Endothelial cell of umbilical vein (primary cell): ENCODE measurements at regions not wholly inside any gene's neighbourhood (a gene's known extent, or its start where the extent isn't known, plus 50 kb on each side); places are given as distances from the start of the nearest gene placed in this dataset.
A peak's percentile ranks its signal among the peaks of the same experiment; 100 is the strongest.

ENCODE experiments used
- BruUV-seq: library from RNA; stranded (reverse); fragments of 400-500 nt; replicated peaks from 2 replicates; lab custom pipeline; 2021; lab: Mats Ljungman, UMichigan
- CTCF ChIA-PET: fragments of 300-600, 350-600 bp; sonication (Branson Sonifier 250); formaldehyde crosslinking; loops from one replicate; lab custom pipeline; 2021; ENCODE audit warnings: antibody characterized with exemption, inconsistent platforms; lab: Charles Lee
- POLR2A ChIA-PET: fragments of 300-600, 350-600 bp; sonication (Branson Sonifier 250); formaldehyde crosslinking; loops from one replicate; lab custom pipeline; 2021; ENCODE audit warnings: antibody characterized with exemption, inconsistent platforms; lab: Charles Lee
- DNase-seq: peaks from one replicate; pipeline ENCODE4 v3.0.0-alpha.2; 2011; ENCODE audit warnings: low read depth, low spot score
- FAIRE-seq: peaks from 2 replicates; lab custom pipeline; 2011; peaks lifted over from hg19 to GRCh38; lab: Jason Lieb, UNC
- H2AFZ ChIP-seq: 2 replicates; pipeline ENCODE4 v1.6.0; 2012; ENCODE audit warnings: low read depth, low read length, control low read depth, inconsistent platforms
- H3K27ac ChIP-seq: 2 replicates; pipeline ENCODE4 v1.5.1; 2011; ENCODE audit warnings: low read depth, mild to moderate bottlenecking, control low read depth, low read length, moderate library complexity; ENCODE audit not compliant: insufficient read depth
- H3K27me3 ChIP-seq, 2 experiments: 2 replicates each; pipeline versions ENCODE4 v1.6.0 to v1.6.1; 2011; ENCODE audit warnings: low read length in 2 of 2, mixed read lengths in 1 of 2; ENCODE audit not compliant: control insufficient read depth in 2 of 2, insufficient read depth in 2 of 2
- H3K36me3 ChIP-seq, 2 experiments: 2 replicates in 1 of 2; 3 replicates in 1 of 2; pipeline ENCODE4 v1.5.1; 2011; ENCODE audit warnings: low read length in 2 of 2, mild to moderate bottlenecking in 1 of 2, moderate library complexity in 1 of 2; ENCODE audit not compliant: control insufficient read depth in 2 of 2, insufficient read depth in 2 of 2; ENCODE audit errors: extremely low read depth in 1 of 2
- H3K4me1 ChIP-seq: 3 replicates; pipeline ENCODE4 v1.5.1; 2011; ENCODE audit warnings: mild to moderate bottlenecking, low read length; ENCODE audit not compliant: control insufficient read depth, insufficient read depth; ENCODE audit errors: extremely low read depth
- H3K4me2 ChIP-seq: 2 replicates; pipeline ENCODE4 v1.6.1; 2011; ENCODE audit warnings: low read length, control low read depth, mixed read lengths; ENCODE audit not compliant: insufficient read depth
- H3K4me3 ChIP-seq, 3 experiments: fragments of 200-600 bp in 1 of 3; sonication (generic), shearing (Covaris generic) in 1 of 3; replicated peaks in 1 of 3; 2 replicates each; pipeline ENCODE4 v1.5.1; 2011 to 2016; ENCODE audit warnings: control low read depth in 3 of 3, low read length in 3 of 3, mild to moderate bottlenecking in 2 of 3, inconsistent platforms in 1 of 3, low read depth in 1 of 3, moderate library complexity in 1 of 3; ENCODE audit not compliant: insufficient read depth in 1 of 3
- H3K79me2 ChIP-seq: 2 replicates; pipeline ENCODE4 v1.6.0; 2012; ENCODE audit warnings: low read length, inconsistent platforms; ENCODE audit not compliant: control insufficient read depth, insufficient read depth
- H3K9ac ChIP-seq: replicated peaks from 2 replicates; pipeline ENCODE3; 2011; ENCODE audit warnings: low read length, control low read depth; ENCODE audit not compliant: insufficient read depth; ENCODE audit errors: extremely low read depth
- H3K9me1 ChIP-seq: replicated peaks from 3 replicates; pipeline ENCODE4 v1.6.0; 2011; ENCODE audit warnings: mild to moderate bottlenecking, low read length; ENCODE audit not compliant: control insufficient read depth, insufficient read depth; ENCODE audit errors: extremely low read depth
- H3K9me3 ChIP-seq: replicated peaks from 2 replicates; pipeline ENCODE4 v1.5.1; 2012; ENCODE audit warnings: low read length, inconsistent platforms; ENCODE audit not compliant: control insufficient read depth, insufficient read depth
- H4K20me1 ChIP-seq: replicated peaks from 2 replicates; pipeline ENCODE3; 2011; ENCODE audit warnings: mild to moderate bottlenecking, low read length; ENCODE audit not compliant: control insufficient read depth, insufficient read depth; ENCODE audit errors: extremely low read depth
- EZH2 ChIP-seq: IDR thresholded peaks from 2 replicates; pipeline ENCODE4 v1.6.1; 2012; ENCODE audit warnings: borderline replicate concordance, low read depth, mild to moderate bottlenecking, moderate library complexity, low read length, inconsistent platforms; ENCODE audit not compliant: severe bottlenecking
- FOS ChIP-seq: IDR thresholded peaks from 2 replicates; pipeline ENCODE4 v1.6.1; 2011; ENCODE audit warnings: mild to moderate bottlenecking, low read length, moderate library complexity, borderline replicate concordance; ENCODE audit not compliant: insufficient read depth
- GATA2 ChIP-seq: IDR thresholded peaks from 2 replicates; pipeline ENCODE4 v1.7.0; 2011; ENCODE audit warnings: low read depth, mild to moderate bottlenecking, moderate library complexity, mixed read lengths, low read length; ENCODE audit not compliant: insufficient read length, insufficient read depth
- JUN ChIP-seq: IDR thresholded peaks from 2 replicates; pipeline ENCODE4 v1.6.1; 2011; ENCODE audit warnings: borderline replicate concordance, low read depth; ENCODE audit not compliant: insufficient read length, insufficient read depth
- MAX ChIP-seq: IDR thresholded peaks from 2 replicates; pipeline ENCODE4 v1.6.1; 2011; ENCODE audit not compliant: insufficient read depth, insufficient read length
- MYC ChIP-seq: IDR thresholded peaks from one replicate; pipeline ENCODE4 v1.6.1; 2011; ENCODE audit warnings: mild to moderate bottlenecking, low read depth, low read length
- POLR2A ChIP-seq: IDR thresholded peaks from 2 replicates; pipeline ENCODE4 v1.6.1; 2012; ENCODE audit warnings: low read depth, mild to moderate bottlenecking, control low read depth, low read length
- POLR2AphosphoS5 ChIP-seq: IDR thresholded peaks from 2 replicates; pipeline ENCODE4 v1.6.1; 2012; ENCODE audit warnings: low read depth, mild to moderate bottlenecking, control low read depth, low read length, moderate library complexity; ENCODE audit not compliant: insufficient read depth
- dilution Hi-C: fragments of 300-500 bp; cut with MboI; formaldehyde crosslinking; loops from one replicate; pipeline ENCODE4 v1.15.0; 2019; ENCODE audit warnings: low sequenced_read_pairs; ENCODE audit not compliant: extremely low pct_ligation_motif_present
- intact Hi-C: fragments of 100-400 bp; cut with micrococcal nuclease; formaldehyde crosslinking; loops from one replicate; pipeline ENCODE4 v1.10.0; 2022
- TF ChIP-seq, protein P1 (sequence below), 2 donors: IDR thresholded peaks; 1 replicate in 1 of 2; 2 replicates in 1 of 2; pipeline ENCODE4 v1.5.1; 2011; ENCODE audit warnings: low read length in 2 of 2, mild to moderate bottlenecking in 2 of 2, moderate library complexity in 2 of 2, control low read depth in 1 of 2, inconsistent platforms in 1 of 2, low read depth in 1 of 2; ENCODE audit not compliant: insufficient read depth in 1 of 2; ENCODE audit errors: extremely low read depth in 1 of 2

GRCh38 chr15:47511261-47511660, 206.0 kb upstream of the SEMA6D start:
- DNase-seq (no peak), FAIRE-seq (peak; percentile 48)
- TF ChIP-seq POLR2AphosphoS5: no peak
- no TSS peak for BruUV-seq
- H3K27ac ChIP-seq: no peak overlapping the region
- H2AFZ ChIP-seq: no peak overlapping the region
- dilution Hi-C loops: no loop called here
- no peaks in the 10 kb centered on the region for H3K79me2 ChIP-seq
- intact Hi-C loops: no loop called here
- no peaks in the 10 kb centered on the region for H3K9me3 ChIP-seq
- H3K9ac ChIP-seq: no peak overlapping the region
- ChIA-PET POLR2A (no interaction called here), CTCF (no interaction called here)
- H3K4me2 ChIP-seq: no peak overlapping the region
- no peak overlapping the region for H3K4me3 ChIP-seq
- no peaks in the 10 kb centered on the region for H4K20me1 ChIP-seq
- peaks cover 23% of the 10 kb centered on the region for H3K4me1 ChIP-seq
- no peaks in the 10 kb centered on the region for H3K27me3 ChIP-seq
- no peaks in the 10 kb centered on the region for H3K36me3 ChIP-seq
- no peaks in the 10 kb centered on the region for H3K9me1 ChIP-seq

- Histone ChIP-seq H3K9me1 (no peaks in the 10 kb centered on the region), H3K79me2 (no peaks in the 10 kb centered on the region), H2AFZ (no peak overlapping the region), H3K4me3 (no peak overlapping the region), H3K9ac (no peak overlapping the region), H3K36me3 (no peaks in the 10 kb centered on the region), H3K27me3 (no peaks in the 10 kb centered on the region), H3K4me1 (peaks cover 45% of the 10 kb centered on the region), H3K9me3 (no peaks in the 10 kb centered on the region), H4K20me1 (no peaks in the 10 kb centered on the region), H3K27ac (no peak overlapping the region), H3K4me2 (no peak overlapping the region)
- BruUV-seq: no TSS peak
- no peak for DNase-seq
- ChIA-PET CTCF (interaction anchor here (1.2 kb wide), 1 partner anchor 204 kb away, joined by 4 read pairs; the partner anchor contains the start of gene SEMA6D), POLR2A (no interaction called here)
- dilution Hi-C loops: no loop called here
- intact Hi-C loops: no loop called here
- no peak for TF ChIP-seq EZH2
- TF ChIP-seq GATA2: no peak
- TF ChIP-seq MYC: no peak
- TF ChIP-seq FOS: no peak
- no peak for TF ChIP-seq POLR2AphosphoS5
- no peak for TF ChIP-seq MAX
- TF ChIP-seq, protein P1, sequence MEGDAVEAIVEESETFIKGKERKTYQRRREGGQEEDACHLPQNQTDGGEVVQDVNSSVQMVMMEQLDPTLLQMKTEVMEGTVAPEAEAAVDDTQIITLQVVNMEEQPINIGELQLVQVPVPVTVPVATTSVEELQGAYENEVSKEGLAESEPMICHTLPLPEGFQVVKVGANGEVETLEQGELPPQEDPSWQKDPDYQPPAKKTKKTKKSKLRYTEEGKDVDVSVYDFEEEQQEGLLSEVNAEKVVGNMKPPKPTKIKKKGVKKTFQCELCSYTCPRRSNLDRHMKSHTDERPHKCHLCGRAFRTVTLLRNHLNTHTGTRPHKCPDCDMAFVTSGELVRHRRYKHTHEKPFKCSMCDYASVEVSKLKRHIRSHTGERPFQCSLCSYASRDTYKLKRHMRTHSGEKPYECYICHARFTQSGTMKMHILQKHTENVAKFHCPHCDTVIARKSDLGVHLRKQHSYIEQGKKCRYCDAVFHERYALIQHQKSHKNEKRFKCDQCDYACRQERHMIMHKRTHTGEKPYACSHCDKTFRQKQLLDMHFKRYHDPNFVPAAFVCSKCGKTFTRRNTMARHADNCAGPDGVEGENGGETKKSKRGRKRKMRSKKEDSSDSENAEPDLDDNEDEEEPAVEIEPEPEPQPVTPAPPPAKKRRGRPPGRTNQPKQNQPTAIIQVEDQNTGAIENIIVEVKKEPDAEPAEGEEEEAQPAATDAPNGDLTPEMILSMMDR (IDR thresholded peaks at IDR 0.05; ENCODE audit: extremely low read depth in 1 of 2, insufficient read depth in 1 of 2, low read depth in 1 of 2, low read length in 2 of 2): no peak
- TF ChIP-seq POLR2A: no peak
- no peak for TF ChIP-seq JUN
- no peak for FAIRE-seq
Observed at GRCh38 chr15:47513471-47513870, 203.8 kb upstream of the SEMA6D start.
